Brain microvascular endothelial cell (primary cell): ENCODE measurements at regions not wholly inside any gene's neighbourhood (a gene's known extent, or its start where the extent isn't known, plus 50 kb on each side); places are given as distances from the start of the nearest gene placed in this dataset.
"Not testable (repeated sequence)": the region's sequence is repeated elsewhere in the genome, so short reads cannot be mapped to it uniquely, and the experiment has no call there.

Source experiments
- DNase-seq: peaks from one replicate; pipeline ENCODE4 v3.0.0-alpha.2; 2020
- H3K27ac ChIP-seq: fragments of 250-450 bp; sonication (Bioruptor Pico); 2 replicates; pipeline ENCODE4 v1.5.1; 2020; ENCODE audit warnings: mild to moderate bottlenecking, moderate library complexity
- H3K27me3 ChIP-seq: fragments of 250-450 bp; sonication (Bioruptor Pico); replicated peaks from 2 replicates; pipeline ENCODE4 v1.5.1; 2020; ENCODE audit warnings: mild to moderate bottlenecking
- H3K36me3 ChIP-seq: fragments of 250-450 bp; sonication (Bioruptor Pico); replicated peaks from 2 replicates; pipeline ENCODE4 v1.5.1; 2020; ENCODE audit warnings: mild to moderate bottlenecking
- H3K4me3 ChIP-seq: 2 replicates; pipeline ENCODE4 v1.5.1; 2011; ENCODE audit warnings: low read depth, mild to moderate bottlenecking, control low read depth, low read length, moderate library complexity
- CTCF ChIP-seq: IDR thresholded peaks from 2 replicates; pipeline ENCODE4 v1.5.1; 2011; ENCODE audit warnings: low read depth, mild to moderate bottlenecking, moderate library complexity, low read length, control low read depth, inconsistent platforms; ENCODE audit errors: missing control alignments
- in situ Hi-C: cut with HindIII; loops from 2 replicates; pipeline ENCODE4 v1.10.0; 2017; ENCODE audit warnings: low sequenced_read_pairs, low pct_ligation_motif_present

DNA sequence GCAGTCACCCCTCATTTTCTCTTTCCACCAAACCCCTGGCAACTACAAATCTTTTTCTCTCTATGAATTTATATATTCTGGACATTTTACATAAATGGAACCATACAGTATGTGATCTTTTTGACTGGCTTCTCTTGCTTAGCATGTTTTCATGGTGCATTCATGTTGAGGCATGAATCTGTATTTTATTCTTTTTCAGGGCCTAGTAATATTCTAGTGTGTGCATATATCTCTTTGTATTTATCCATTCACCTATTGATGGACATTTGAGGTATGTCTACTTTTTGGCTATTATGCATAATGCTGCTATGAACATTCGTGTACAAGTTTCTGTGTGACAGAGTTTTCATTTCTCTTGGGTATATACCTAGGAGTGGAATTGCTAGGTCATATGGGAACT, 78.2 kb downstream of the HACD1 start:
- no peak overlapping the region for H3K4me3 ChIP-seq
- H3K27me3 ChIP-seq = no peaks in the 10 kb centered on the region
- TF ChIP-seq CTCF = no peak
- H3K27ac ChIP-seq = no peak overlapping the region
- in situ Hi-C loops = no loop called here
- no peak for DNase-seq
- no peaks in the 10 kb centered on the region for H3K36me3 ChIP-seq

GRCh38 chr10:17537281-17537680, 79.9 kb downstream of the HACD1 start:
- Histone ChIP-seq H3K27ac (no peak overlapping the region), H3K4me3 (no peak overlapping the region), H3K27me3 (no peaks in the 10 kb centered on the region), H3K36me3 (no peaks in the 10 kb centered on the region)
- in situ Hi-C loops = no loop called here
- no peak for DNase-seq
- no peak for TF ChIP-seq CTCF

DNA sequence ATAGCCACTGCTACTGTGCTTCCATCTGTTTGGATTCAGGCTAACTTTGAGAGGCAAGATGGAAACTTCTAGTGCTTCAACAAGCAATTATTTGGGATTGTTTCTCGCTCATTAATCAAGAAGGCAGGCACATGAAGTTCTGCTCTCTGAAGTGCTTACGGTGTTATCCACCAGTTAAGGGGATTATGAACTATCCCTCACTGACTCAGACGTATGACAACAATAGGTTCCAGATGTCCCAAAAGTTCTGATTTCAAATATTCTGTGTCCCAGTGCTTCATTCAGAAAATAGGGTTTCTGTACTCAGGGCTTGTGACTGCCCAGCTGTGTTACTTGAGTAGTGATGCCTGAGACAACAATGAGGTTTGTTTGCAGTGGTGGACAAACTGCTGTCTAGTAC, 81.0 kb downstream of the HACD1 start:
- in situ Hi-C loops = no loop called here
- Histone ChIP-seq H3K36me3 (no peaks in the 10 kb centered on the region), H3K4me3 (no peak overlapping the region), H3K27me3 (no peaks in the 10 kb centered on the region), H3K27ac (no peak overlapping the region)
- DNase-seq = no peak
- TF ChIP-seq CTCF = no peak

GRCh38 chr10:17533731-17534130, 79.3 kb upstream of the ST8SIA6 start:
- in situ Hi-C loops = no loop called here

DNA sequence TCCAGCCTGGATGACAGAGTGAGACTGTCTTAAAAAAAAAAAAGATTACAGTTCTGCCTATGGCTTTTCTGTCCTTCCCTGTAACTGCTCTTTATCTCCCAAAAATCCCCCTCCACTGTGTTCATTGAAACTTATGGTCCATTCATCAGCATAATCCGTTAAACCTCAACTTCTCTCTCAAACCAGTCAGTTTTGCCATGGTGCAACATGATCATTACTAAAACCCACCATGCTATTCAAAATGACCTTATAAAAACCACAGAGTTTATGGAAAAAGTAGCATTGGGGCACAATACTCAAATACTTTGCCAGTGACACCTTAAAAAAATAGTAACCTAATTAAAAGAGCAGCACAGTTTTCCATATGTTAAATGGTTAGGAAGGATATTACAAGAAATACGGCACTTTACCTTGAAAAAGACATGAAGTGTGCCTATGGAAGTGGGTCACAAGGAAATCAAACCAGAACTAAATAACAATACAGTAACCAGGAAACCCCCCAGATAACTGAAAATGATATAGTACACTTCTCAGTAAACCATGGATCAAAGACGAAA, 74.0 kb upstream of the ST8SIA6 start:
- DNase-seq = no peak
- Histone ChIP-seq H3K27me3 (no peaks in the 10 kb centered on the region), H3K27ac (peak overlapping the region; percentile 80), H3K4me3 (no peak overlapping the region), H3K36me3 (no peaks in the 10 kb centered on the region)
- TF ChIP-seq CTCF = no peak
- in situ Hi-C loops = no loop called here

More at GRCh38 chr10:17533731-17534130, 79.3 kb upstream of the ST8SIA6 start:
- DNase-seq = no peak
- Histone ChIP-seq H3K4me3 (no peak overlapping the region), H3K27ac (no peak overlapping the region), H3K27me3 (no peaks in the 10 kb centered on the region), H3K36me3 (no peaks in the 10 kb centered on the region)
- TF ChIP-seq CTCF = no peak

GRCh38 chr10:17527514-17528146, 73.2 kb upstream of the ST8SIA6 start:
- in situ Hi-C loops = no loop called here

GRCh38 chr10:17526571-17526970, 72.2 kb upstream of the ST8SIA6 start:
- DNase-seq, H3K4me3 ChIP-seq, in situ Hi-C loops, H3K27me3 ChIP-seq, H3K36me3 ChIP-seq: not testable (repeated sequence)
- peak overlapping the region; percentile 80 for H3K27ac ChIP-seq

More at GRCh38 chr10:17527514-17528146, 73.2 kb upstream of the ST8SIA6 start:
- H3K27ac ChIP-seq = peak overlapping the region; percentile 80
- TF ChIP-seq CTCF = no peak
- H3K27me3 ChIP-seq = no peaks in the 10 kb centered on the region
- no peaks in the 10 kb centered on the region for H3K36me3 ChIP-seq
- no peak overlapping the region for H3K4me3 ChIP-seq
- DNase-seq = peak; percentile 70
